ENCODE measurements at regions not wholly inside any gene's neighbourhood (a gene's known extent, or its start where the extent isn't known, plus 50 kb on each side); places are given as distances from the start of the nearest gene placed in this dataset.

DNA sequence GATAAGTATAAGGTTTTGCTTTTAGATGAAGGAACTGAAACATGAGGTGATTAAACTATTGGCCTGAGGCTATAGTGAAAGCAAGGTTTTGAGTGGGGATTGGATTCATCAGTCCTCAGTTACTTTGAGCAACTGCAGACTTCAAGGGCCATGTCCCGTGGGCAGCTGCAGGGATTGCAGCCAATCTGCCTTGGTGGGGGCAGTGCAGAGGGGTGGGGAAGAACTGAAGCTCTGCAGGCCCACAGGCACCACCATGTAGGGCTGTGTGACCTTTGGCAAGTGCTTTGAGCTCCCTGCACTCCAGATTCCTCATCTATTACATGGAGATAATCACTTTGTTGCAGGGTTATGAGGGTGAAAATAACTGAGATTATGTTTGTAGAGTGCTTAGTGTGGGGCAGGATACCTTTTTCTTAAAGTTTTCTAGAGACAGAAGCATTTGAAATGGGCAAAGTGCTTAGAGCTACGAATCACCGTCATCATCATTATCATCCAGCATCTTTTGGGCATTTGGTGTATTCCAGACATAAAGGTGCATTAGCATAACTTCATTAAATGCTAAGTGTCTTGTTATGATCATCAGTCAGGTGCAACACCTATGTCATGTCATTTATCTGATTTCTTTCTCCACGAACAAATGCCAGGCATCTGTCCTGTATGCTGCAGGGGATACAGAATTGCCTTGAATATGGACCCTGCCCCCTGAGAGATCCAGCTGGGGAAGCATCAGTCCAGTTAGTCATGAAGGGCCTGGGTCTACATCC lies 72.1 kb upstream of the TENM4 start:
- H4K91ac ChIP-seq (ENCODE audit: insufficient read length, low read depth, low read length) = no peak overlapping the region
- H3K79me1 ChIP-seq (ENCODE audit: insufficient read depth, low read depth, low read length, poor library complexity, severe bottlenecking) = no peaks in the 10 kb centered on the region
- no CpG with 5 or more reads among the region's 4 CpGs for WGBS (ENCODE audit: extremely low coverage, insufficient read length, low lambda C conversion rate)
- H3K27ac ChIP-seq (ENCODE audit: insufficient read length, low read depth, low read length) = no peak overlapping the region
- Mint-ChIP-seq H3K4me1 (peaks cover 10 to 18% of the 10 kb centered on the region in 2 experiments), H3K4me3 (no peak overlapping the region), H3K27me3 (ENCODE audit: low read depth) (no peaks in the 10 kb centered on the region; the same call in none of the 2 replicates), H3K36me3 (ENCODE audit: insufficient read depth in 1 of 3, low read depth in 3 of 3) (no peaks in the 10 kb centered on the region; a peak in 1 of 7 replicates), H3K9me3 (no peaks in the 10 kb centered on the region; a peak in 1 of 5 replicates), H3K27ac (no peak overlapping the region)
- H3K4ac ChIP-seq (ENCODE audit: low read depth, low read length) = no peak overlapping the region
- no peak overlapping the region for H3T11ph ChIP-seq (ENCODE audit: low read length)
- H3K4me1 ChIP-seq (ENCODE audit: insufficient read depth, low read length) = no peaks in the 10 kb centered on the region
- H2BK120ac ChIP-seq (ENCODE audit: low read depth, low read length, poor library complexity, severe bottlenecking) = no peak overlapping the region
- H4K5ac ChIP-seq (ENCODE audit: insufficient read length, low read depth, low read length) = no peak overlapping the region
- no peak overlapping the region for H3K18ac ChIP-seq (ENCODE audit: insufficient read length, low read depth, low read length)
- no peak overlapping the region for H3K14ac ChIP-seq (ENCODE audit: insufficient read depth, low read length)
- H3K23me2 ChIP-seq (ENCODE audit: insufficient read length, low read depth, low read length, poor library complexity, severe bottlenecking) = no peaks in the 10 kb centered on the region
- no peak overlapping the region for H2BK5ac ChIP-seq (ENCODE audit: insufficient read length, low read length)
- H3K56ac ChIP-seq (ENCODE audit: insufficient read length, low read depth, low read length) = no peak overlapping the region
- TF ChIP-seq, protein P1, sequence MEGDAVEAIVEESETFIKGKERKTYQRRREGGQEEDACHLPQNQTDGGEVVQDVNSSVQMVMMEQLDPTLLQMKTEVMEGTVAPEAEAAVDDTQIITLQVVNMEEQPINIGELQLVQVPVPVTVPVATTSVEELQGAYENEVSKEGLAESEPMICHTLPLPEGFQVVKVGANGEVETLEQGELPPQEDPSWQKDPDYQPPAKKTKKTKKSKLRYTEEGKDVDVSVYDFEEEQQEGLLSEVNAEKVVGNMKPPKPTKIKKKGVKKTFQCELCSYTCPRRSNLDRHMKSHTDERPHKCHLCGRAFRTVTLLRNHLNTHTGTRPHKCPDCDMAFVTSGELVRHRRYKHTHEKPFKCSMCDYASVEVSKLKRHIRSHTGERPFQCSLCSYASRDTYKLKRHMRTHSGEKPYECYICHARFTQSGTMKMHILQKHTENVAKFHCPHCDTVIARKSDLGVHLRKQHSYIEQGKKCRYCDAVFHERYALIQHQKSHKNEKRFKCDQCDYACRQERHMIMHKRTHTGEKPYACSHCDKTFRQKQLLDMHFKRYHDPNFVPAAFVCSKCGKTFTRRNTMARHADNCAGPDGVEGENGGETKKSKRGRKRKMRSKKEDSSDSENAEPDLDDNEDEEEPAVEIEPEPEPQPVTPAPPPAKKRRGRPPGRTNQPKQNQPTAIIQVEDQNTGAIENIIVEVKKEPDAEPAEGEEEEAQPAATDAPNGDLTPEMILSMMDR (conservative IDR thresholded peaks at IDR 0.05) = no peak
- H2BK20ac ChIP-seq (ENCODE audit: low read depth, low read length, poor library complexity, severe bottlenecking) = no peak overlapping the region
- no peaks in the 10 kb centered on the region for H3K9me3 ChIP-seq (ENCODE audit: control insufficient read depth, low read depth, low read length)
- H2AK5ac ChIP-seq (ENCODE audit: insufficient read length, low read length) = no peak overlapping the region
- H3K4me2 ChIP-seq (ENCODE audit: insufficient read depth, insufficient read length, low read length) = no peak overlapping the region
- no peak overlapping the region for H4K8ac ChIP-seq (replicated peaks; ENCODE audit: insufficient read length, low read depth, low read length)
- H3K79me2 ChIP-seq (ENCODE audit: insufficient read depth, low read length) = no peaks in the 10 kb centered on the region
- no peak overlapping the region for H2AFZ ChIP-seq (ENCODE audit: low read length)
- no peaks in the 10 kb centered on the region for H4K20me1 ChIP-seq (ENCODE audit: control insufficient read depth, insufficient read depth, insufficient read length)
- DNase-seq = no peak
- no peak overlapping the region for H3K9ac ChIP-seq (ENCODE audit: extremely low read depth, insufficient read length, low read length)
- H3K23ac ChIP-seq (ENCODE audit: insufficient read length, low read depth, low read length) = no peak overlapping the region
- no peaks in the 10 kb centered on the region for H3K27me3 ChIP-seq (ENCODE audit: insufficient read depth, low read length)
- no peak overlapping the region for H2BK12ac ChIP-seq (ENCODE audit: insufficient read length, low read depth, low read length)
- no peak overlapping the region for H2BK15ac ChIP-seq (ENCODE audit: low read depth, low read length)

Data from H9 (cell line).